GM18519 (cell line): ENCODE measurements at regions not wholly inside any gene's neighbourhood (a gene's known extent, or its start where the extent isn't known, plus 50 kb on each side); places are given as distances from the start of the nearest gene placed in this dataset.
"Not testable (repeated sequence)": the region's sequence is repeated elsewhere in the genome, so short reads cannot be mapped to it uniquely, and the experiment has no call there.

Experiments used
- ATAC-seq: cut with Tn5 transposase; IDR thresholded peaks from one replicate; pipeline ENCODE4 v1.9.1; 2021; ENCODE audit warnings: mild to moderate bottlenecking, moderate library complexity; ENCODE audit not compliant: unreplicated experiment, low FRiP score

- ATAC-seq = no peak
Measured at GRCh38 chr6:4362326-4362725, 227.0 kb upstream of the ECI2 start.

GRCh38 chr6:4360920-4361319 lies 225.5 kb upstream of the ECI2 start:
- no peak for ATAC-seq

DNA sequence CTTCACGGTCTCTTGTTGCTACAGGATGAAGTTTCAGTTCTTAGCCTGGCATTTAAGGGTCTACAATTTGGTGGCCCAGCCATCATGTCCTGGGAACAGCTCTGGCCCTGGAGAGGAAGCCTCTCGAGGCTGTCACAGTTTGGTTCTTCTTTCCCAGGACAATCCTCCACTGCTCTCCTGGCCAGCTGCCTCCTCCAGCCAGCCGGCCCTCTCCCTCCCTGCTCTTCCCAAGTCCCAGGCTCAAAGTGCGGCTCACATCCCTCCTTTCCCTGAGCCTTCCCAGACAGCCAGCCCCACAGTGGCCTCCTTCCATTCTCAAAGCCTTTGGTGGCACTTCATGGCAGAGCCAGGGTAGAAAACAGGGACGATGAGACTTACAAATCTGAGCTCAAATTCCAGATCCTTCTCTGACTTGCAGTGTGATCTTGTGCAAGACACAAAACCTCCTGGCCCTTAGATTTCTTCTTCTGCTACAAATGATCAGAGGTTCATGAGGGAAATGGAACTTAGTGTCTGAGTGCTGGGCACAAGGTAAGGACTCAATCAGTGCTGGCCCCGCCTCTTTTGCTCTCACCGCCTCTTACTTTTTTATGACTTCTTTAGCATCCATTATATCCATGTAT lies 223.8 kb upstream of the ECI2 start:
- ATAC-seq = no peak

- no peak for ATAC-seq
Measured at GRCh38 chr6:4358414-4359107, 223.2 kb upstream of the ECI2 start.

DNA sequence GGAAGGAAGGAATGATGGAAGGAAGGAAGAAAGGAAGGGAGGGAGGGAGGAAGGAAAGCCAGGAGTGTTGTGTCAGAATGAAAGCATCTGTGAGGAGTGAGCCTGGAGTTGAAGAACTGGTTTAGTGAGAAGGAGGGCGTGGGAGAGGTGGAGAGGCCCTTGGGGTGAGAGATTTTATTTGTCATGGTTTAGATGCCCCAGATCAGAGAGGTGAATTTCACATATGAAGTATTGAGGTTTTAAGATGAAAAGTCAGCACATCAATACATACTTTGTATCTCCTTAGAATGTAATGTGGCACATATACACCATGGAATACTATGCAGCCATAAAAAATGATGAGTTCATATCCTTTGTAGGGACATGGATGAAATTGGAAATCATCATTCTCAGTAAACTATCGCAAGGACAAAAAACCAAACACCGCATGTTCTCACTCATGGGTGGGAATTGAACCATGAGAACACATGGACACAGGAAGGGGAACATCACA lies 222.3 kb upstream of the ECI2 start:
- not testable (repeated sequence) for ATAC-seq

DNA sequence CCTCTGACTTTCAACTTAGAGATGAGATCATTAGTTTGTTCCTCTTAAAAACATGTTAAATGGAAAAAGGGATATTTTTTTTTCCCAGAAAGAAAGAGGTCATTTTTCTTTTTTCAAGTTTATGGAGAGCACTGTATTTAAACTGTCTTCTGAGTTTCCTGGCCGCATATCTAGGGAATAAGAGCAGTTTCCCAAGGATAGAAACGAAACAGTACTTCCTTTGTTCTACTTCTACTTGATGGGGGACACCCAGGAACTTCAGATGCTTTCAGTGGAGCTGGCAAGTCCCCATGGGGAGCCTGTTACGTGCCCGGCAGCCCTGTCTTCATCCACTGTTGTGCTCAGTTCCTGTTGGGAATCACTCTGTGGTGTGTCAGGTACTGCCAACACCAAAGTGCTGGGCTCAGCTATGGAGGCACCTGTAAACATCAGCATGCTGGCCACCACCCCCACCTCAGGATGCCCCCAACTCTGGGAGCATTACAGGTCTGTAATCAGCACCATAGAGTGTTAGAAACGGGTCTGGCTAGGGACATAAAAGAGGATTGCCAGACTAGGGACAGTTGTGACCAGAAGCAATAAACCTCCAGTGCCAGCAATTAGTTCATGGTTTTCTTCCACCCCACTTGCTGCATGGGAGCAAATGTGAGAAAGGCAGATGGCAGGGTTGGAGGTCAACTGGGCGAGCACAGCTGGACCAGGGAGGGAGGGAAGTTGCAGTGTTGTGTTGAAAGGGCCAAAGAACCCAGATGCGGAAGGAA lies 221.7 kb upstream of the ECI2 start:
- ATAC-seq = no peak

- ATAC-seq = no peak
Measured at GRCh38 chr6:4355241-4355640, 219.9 kb upstream of the ECI2 start.

DNA sequence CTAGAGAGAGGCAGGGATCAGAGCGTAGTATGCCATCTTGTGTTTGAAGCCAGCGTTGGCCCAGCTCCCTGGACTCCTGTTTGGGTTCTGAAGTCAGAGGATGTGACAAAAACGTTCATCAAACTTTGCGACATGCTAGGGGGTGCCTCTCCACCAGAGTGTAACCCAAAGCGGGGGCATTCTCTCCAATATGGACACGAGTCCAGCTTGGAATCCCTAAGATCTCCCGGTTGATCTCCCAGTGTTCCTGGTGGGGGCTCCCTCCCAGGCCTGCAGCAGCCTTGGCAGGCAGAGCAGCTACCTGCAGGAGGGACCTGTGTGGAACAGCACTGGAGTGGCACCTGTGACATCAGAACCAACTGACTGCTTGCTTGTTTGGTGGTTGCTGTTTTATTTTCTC lies 218.8 kb upstream of the ECI2 start:
- ATAC-seq = no peak

GRCh38 chr6:4352731-4353130 lies 217.4 kb upstream of the ECI2 start:
- ATAC-seq = no peak

GRCh38 chr6:4352322-4352669 lies 216.9 kb upstream of the ECI2 start:
- ATAC-seq = no peak

DNA sequence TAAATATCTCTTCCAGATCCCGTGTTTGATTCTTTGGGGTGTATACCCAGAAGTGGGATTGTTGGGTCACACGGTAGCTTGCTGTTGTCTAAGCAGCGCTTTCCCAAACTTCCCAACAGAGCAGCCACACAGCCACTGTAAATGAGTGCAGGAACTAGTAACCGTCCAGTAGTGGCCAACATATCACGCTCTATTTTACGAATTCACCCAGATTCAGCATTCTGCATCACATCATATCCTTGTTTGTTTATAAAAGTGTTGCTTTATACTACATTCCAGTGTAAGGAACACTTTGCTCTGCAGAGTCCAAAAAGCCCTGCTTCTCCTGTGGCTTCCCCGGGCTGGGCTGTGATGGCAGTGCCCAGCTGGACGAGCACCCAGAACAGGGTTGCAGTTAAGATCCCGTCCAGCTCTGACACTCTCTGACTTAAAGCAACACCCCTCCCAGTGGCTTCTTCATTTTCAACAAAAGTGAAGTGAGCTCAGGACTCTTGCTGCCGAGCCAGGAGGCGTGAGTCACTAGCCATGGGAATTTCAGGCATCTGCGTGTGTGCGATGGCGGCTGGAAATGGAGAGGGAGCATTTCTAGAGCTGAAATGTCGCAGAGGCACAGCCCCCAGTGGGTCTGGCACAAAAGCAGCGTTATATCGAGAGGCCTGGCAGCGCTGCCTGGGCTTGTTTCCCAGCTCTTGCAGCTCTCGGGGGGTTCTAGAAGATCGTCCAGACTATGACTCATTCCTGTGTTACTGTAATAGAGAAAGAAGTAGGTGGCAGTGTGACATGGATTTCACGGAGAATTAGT lies 216.3 kb upstream of the ECI2 start:
- no peak for ATAC-seq

GRCh38 chr6:4350567-4351519 lies 215.5 kb upstream of the ECI2 start:
- ATAC-seq = no peak

DNA sequence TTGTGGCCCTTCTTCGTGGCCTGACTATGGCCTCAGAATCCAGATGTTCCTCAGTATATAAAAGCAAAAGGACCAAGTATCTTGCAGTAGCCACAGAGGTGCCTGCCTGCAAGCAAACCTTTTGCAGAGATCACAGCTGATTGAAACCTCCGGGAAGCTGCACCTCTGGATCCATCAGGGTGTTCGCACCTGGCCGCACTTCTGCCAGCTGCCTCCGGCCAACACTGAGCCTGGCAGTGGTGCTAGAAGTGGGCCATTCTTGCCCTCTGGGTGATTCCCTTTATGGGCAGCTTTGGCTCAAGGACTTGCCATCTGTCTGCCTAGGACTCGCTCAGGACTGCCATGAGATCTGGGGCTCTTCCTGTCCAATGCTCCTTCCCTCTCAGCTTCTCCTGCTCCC lies 214.6 kb upstream of the ECI2 start:
- no peak for ATAC-seq

- ATAC-seq = no peak
Measured at GRCh38 chr6:4349323-4349722, 213.9 kb upstream of the ECI2 start.

- peak; percentile 66 for ATAC-seq
Measured at GRCh38 chr6:4348462-4349112, 213.2 kb upstream of the ECI2 start.

GRCh38 chr6:4347877-4348276 lies 212.5 kb upstream of the ECI2 start:
- no peak for ATAC-seq

DNA sequence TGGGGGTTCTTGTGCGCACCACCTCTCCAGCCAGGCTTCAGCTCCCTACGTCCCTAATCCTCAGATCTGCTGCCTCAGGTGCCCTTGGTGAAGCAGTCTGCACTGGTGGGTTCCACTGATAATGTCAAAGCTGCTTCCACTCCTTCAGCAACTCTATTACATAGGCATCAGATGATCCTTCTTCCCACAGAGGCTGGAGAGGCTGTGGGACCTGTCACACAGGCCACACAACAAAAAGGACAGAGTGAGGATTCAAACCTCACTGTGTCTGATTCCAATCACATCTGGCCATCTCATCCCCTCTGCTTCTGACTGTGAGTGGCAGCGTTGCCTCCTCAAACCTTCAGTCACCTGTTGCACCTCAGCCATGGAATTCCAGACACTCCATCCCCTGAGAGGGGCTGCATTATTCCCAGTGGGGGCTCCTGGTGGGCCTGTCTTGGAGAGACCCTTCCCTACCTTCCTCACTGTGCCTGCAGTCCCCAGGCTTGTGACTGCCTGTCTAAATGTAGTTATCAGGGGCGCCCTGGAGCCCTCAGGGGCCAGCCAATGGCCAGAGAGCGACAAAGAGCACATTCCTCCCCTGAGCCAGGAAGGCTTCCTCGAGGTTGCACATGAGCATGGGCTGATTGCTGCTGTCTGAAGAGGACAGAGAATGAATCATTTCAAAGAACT lies 211.4 kb upstream of the ECI2 start:
- no peak for ATAC-seq

- ATAC-seq = no peak
Measured at GRCh38 chr6:4345543-4345942, 210.2 kb upstream of the ECI2 start.
